ENCODE measurements at regions not wholly inside any gene's neighbourhood (a gene's known extent, or its start where the extent isn't known, plus 50 kb on each side); places are given as distances from the start of the nearest gene placed in this dataset.

DNA sequence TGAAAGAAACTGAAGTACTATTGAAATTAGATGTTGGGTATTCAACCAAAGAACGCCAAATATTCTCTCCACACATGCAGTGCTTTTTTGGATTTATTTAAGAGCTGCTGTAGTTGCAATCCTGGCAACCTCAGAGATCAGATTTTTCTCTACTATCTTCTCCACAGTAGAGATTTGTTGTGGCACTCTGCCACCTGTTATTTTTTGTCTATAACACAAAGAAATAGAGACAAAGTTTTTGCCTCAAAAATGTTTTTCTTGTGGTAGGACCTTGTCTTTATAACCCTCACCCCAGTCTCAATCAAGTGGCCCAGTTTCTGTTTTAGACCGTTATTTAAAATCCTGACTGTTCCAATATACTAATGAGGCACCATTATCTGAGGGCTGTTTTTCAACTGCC, 79.4 kb downstream of the SCG2 start:
- TF ChIP-seq, protein P1, sequence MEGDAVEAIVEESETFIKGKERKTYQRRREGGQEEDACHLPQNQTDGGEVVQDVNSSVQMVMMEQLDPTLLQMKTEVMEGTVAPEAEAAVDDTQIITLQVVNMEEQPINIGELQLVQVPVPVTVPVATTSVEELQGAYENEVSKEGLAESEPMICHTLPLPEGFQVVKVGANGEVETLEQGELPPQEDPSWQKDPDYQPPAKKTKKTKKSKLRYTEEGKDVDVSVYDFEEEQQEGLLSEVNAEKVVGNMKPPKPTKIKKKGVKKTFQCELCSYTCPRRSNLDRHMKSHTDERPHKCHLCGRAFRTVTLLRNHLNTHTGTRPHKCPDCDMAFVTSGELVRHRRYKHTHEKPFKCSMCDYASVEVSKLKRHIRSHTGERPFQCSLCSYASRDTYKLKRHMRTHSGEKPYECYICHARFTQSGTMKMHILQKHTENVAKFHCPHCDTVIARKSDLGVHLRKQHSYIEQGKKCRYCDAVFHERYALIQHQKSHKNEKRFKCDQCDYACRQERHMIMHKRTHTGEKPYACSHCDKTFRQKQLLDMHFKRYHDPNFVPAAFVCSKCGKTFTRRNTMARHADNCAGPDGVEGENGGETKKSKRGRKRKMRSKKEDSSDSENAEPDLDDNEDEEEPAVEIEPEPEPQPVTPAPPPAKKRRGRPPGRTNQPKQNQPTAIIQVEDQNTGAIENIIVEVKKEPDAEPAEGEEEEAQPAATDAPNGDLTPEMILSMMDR (IDR thresholded peaks at IDR 0.05) = no peak
- TF ChIP-seq POLR2AphosphoS5 (IDR thresholded peaks at IDR 0.05) (no peak), POLR2A (IDR thresholded peaks at IDR 0.05) (no peak), EP300 (IDR thresholded peaks at IDR 0.05) (no peak)
